Gastroesophageal sphincter (tissue), 3 donors: ENCODE measurements at regions not wholly inside any gene's neighbourhood (a gene's known extent, or its start where the extent isn't known, plus 50 kb on each side); places are given as distances from the start of the nearest gene placed in this dataset.
A peak's percentile ranks its signal among the peaks of the same experiment; 100 is the strongest.

Experiments used
- CTCF ChIP-seq, 4 experiments: fragments of 200-600 bp in 2 of 4; fragments of 450-650 bp in 2 of 4; sonication (generic) in 1 of 4; IDR thresholded peaks; one replicate each; pipeline ENCODE4 v1.5.1; 2017 to 2019; ENCODE audit warnings: antibody characterized with exemption in 4 of 4, mild to moderate bottlenecking in 2 of 4, moderate library complexity in 2 of 4
- POLR2AphosphoS5 ChIP-seq: sonication (generic); formaldehyde crosslinking; IDR thresholded peaks from one replicate; pipeline ENCODE4 v1.6.1; 2017; ENCODE audit warnings: antibody characterized with exemption

GRCh38 chr2:239830121-239831000 lies 194.8 kb downstream of the NDUFA10 start:
- TF ChIP-seq CTCF (IDR thresholded peaks at IDR 0.05) (no peak), POLR2AphosphoS5 (peak; percentile 43)
